Keratinocyte (primary cell): ENCODE measurements at regions not wholly inside any gene's neighbourhood (a gene's known extent, or its start where the extent isn't known, plus 50 kb on each side); places are given as distances from the start of the nearest gene placed in this dataset.

Experiments used
- EZH2 ChIP-seq: IDR thresholded peaks from one replicate; pipeline ENCODE4 v1.6.1; 2012; ENCODE audit warnings: inconsistent platforms, mild to moderate bottlenecking, low read length, moderate library complexity
- TF ChIP-seq, protein P1 (sequence below), 3 experiments: IDR thresholded peaks in 1 of 3; conservative IDR thresholded peaks in 1 of 3; optimal IDR thresholded peaks in 1 of 3; 2 replicates in 2 of 3; 3 replicates in 1 of 3; pipeline versions ENCODE3 to v1.5.1; 2011; ENCODE audit warnings: low read length in 3 of 3, mild to moderate bottlenecking in 3 of 3, moderate library complexity in 2 of 3, control low read depth in 1 of 3, inconsistent platforms in 1 of 3; ENCODE audit not compliant: insufficient read depth in 2 of 3; ENCODE audit errors: extremely low read depth in 1 of 3

DNA sequence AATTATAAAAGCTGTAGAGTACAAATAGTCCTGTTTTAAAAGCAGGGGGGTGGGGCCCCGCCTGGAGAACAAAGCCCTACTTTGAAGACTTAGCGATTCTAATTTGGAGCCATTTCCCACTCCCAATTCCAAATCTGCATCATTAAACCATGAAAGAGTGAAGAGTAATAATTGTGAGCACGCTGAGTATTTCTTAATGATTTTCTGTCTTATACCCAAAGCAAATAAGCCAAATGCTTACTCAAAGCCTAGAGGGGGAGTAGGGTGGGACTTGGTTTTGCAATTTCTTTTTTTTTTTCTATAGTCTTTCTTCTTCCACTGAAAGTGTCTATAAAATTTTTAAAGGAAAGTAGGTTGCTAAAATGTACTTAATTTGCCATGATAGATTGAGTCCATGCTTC lies 470.1 kb downstream of the TOX3 start:
- TF ChIP-seq, protein P1, sequence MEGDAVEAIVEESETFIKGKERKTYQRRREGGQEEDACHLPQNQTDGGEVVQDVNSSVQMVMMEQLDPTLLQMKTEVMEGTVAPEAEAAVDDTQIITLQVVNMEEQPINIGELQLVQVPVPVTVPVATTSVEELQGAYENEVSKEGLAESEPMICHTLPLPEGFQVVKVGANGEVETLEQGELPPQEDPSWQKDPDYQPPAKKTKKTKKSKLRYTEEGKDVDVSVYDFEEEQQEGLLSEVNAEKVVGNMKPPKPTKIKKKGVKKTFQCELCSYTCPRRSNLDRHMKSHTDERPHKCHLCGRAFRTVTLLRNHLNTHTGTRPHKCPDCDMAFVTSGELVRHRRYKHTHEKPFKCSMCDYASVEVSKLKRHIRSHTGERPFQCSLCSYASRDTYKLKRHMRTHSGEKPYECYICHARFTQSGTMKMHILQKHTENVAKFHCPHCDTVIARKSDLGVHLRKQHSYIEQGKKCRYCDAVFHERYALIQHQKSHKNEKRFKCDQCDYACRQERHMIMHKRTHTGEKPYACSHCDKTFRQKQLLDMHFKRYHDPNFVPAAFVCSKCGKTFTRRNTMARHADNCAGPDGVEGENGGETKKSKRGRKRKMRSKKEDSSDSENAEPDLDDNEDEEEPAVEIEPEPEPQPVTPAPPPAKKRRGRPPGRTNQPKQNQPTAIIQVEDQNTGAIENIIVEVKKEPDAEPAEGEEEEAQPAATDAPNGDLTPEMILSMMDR (optimal IDR thresholded peaks at IDR 0.05 in 1 of 3, IDR thresholded peaks at IDR 0.05 in 1 of 3, conservative IDR thresholded peaks at IDR 0.05 in 1 of 3; ENCODE audit: extremely low read depth in 1 of 3, insufficient read depth in 2 of 3, low read length in 3 of 3): no peak
- TF ChIP-seq EZH2: no peak
